GM23338 (cell line): ENCODE measurements at regions not wholly inside any gene's neighbourhood (a gene's known extent, or its start where the extent isn't known, plus 50 kb on each side); places are given as distances from the start of the nearest gene placed in this dataset.

Experiments
- ATAC-seq: fragments of 200-7000 bp; cut with Tn5 transposase; 3 replicates; pipeline ENCODE4 v1.9.1; 2020
- DNase-seq: peaks from one replicate; pipeline ENCODE4 v3.0.0-alpha.2; 2015; ENCODE audit warnings: low spot score
- H2AFZ ChIP-seq: fragments of 200-600 bp; sonication (generic); 2 replicates; pipeline ENCODE4 v1.8.0; 2016; ENCODE audit warnings: antibody characterized with exemption, mild to moderate bottlenecking, moderate library complexity
- H3F3A ChIP-seq: fragments of 200-600 bp; sonication (generic); replicated peaks from 2 replicates; pipeline ENCODE4 v1.8.0; 2017; ENCODE audit warnings: antibody characterized with exemption, mixed run types, low read depth
- H3K27ac ChIP-seq: fragments of 200-600 bp; sonication (generic); 2 replicates; pipeline ENCODE4 v1.6.1; 2016; ENCODE audit warnings: low read depth
- H3K27me3 ChIP-seq: fragments of 200-600 bp; sonication (generic); 2 replicates; pipeline ENCODE4 v1.8.0; 2016; ENCODE audit warnings: mild to moderate bottlenecking, mixed run types, moderate library complexity; ENCODE audit not compliant: insufficient read depth
- H3K36me3 ChIP-seq: fragments of 200-600 bp; sonication (generic); 2 replicates; pipeline ENCODE4 v1.8.0; 2016; ENCODE audit warnings: mild to moderate bottlenecking; ENCODE audit not compliant: insufficient read depth
- H3K4me1 ChIP-seq: fragments of 200-600 bp; sonication (generic); 2 replicates; pipeline ENCODE4 v1.8.0; 2016; ENCODE audit warnings: mild to moderate bottlenecking, moderate library complexity; ENCODE audit not compliant: insufficient read depth
- H3K4me2 ChIP-seq: fragments of 200-600 bp; sonication (generic); 2 replicates; pipeline ENCODE4 v1.7.1; 2017; ENCODE audit warnings: mixed run types
- H3K4me3 ChIP-seq: fragments of 200-600 bp; sonication (generic); 2 replicates; pipeline ENCODE4 v1.6.1; 2016; ENCODE audit warnings: mixed run types
- H3K79me2 ChIP-seq: fragments of 200-600 bp; sonication (generic); replicated peaks from 2 replicates; pipeline ENCODE4 v1.8.0; 2017; ENCODE audit warnings: mild to moderate bottlenecking; ENCODE audit not compliant: insufficient read depth
- H3K9me2 ChIP-seq: fragments of 200-600 bp; sonication (generic); 2 replicates; pipeline ENCODE4 v1.8.0; 2017; ENCODE audit not compliant: insufficient read depth
- H4K20me1 ChIP-seq: fragments of 200-600 bp; sonication (generic); replicated peaks from 2 replicates; pipeline ENCODE4 v1.8.0; 2017; ENCODE audit warnings: mild to moderate bottlenecking; ENCODE audit not compliant: insufficient read depth
- H3K27ac Mint-ChIP-seq: 2 replicates; pipeline ENCODE4 v1.8.0; 2020; ENCODE audit warnings: inconsistent platforms, mild to moderate bottlenecking, moderate library complexity, mixed read lengths
- H3K27me3 Mint-ChIP-seq: 3 replicates; pipeline ENCODE4 v1.8.0; 2022; ENCODE audit warnings: low read depth, mild to moderate bottlenecking, moderate library complexity, mixed read lengths, inconsistent platforms; ENCODE audit not compliant: insufficient read depth, poor library complexity
- H3K36me3 Mint-ChIP-seq: 3 replicates; pipeline ENCODE4 v1.8.0; 2021; ENCODE audit warnings: low read depth, mild to moderate bottlenecking, inconsistent platforms, moderate library complexity, mixed read lengths
- H3K4me1 Mint-ChIP-seq: 3 replicates; pipeline ENCODE4 v1.8.0; 2020; ENCODE audit warnings: mild to moderate bottlenecking, inconsistent platforms, mixed read lengths
- H3K4me3 Mint-ChIP-seq: 3 replicates; pipeline ENCODE4 v1.8.0; 2021; ENCODE audit warnings: moderate library complexity, mild to moderate bottlenecking, inconsistent platforms, mixed read lengths
- H3K9me3 Mint-ChIP-seq: 3 replicates; pipeline ENCODE4 v1.8.0; 2020; ENCODE audit warnings: moderate library complexity, mild to moderate bottlenecking, inconsistent platforms, mixed read lengths
- CREB1 ChIP-seq: fragments of 250-450 bp; sonication (Bioruptor Pico); IDR thresholded peaks from 2 replicates; pipeline ENCODE4 v1.5.0; 2020; ENCODE audit warnings: low read depth, mild to moderate bottlenecking, moderate library complexity
- EZH2phosphoT487 ChIP-seq: fragments of 200-600 bp; sonication (generic); IDR thresholded peaks from one replicate; pipeline ENCODE4 v1.8.1; 2018; ENCODE audit warnings: antibody characterized with exemption; ENCODE audit not compliant: unreplicated experiment
- NANOG ChIP-seq: IDR thresholded peaks from 2 replicates; pipeline ENCODE4 v1.6.1; 2016; ENCODE audit warnings: antibody characterized with exemption, borderline replicate concordance
- POLR2AphosphoS5 ChIP-seq: IDR thresholded peaks from 2 replicates; pipeline ENCODE4 v1.6.1; 2016; ENCODE audit warnings: antibody characterized with exemption, low read depth
- REST ChIP-seq: IDR thresholded peaks from one replicate; pipeline ENCODE4 v1.6.1; 2018; ENCODE audit warnings: antibody characterized with exemption; ENCODE audit not compliant: unreplicated experiment
- STAT1 ChIP-seq: IDR thresholded peaks from one replicate; pipeline ENCODE4 v1.6.1; 2016; ENCODE audit warnings: antibody characterized with exemption; ENCODE audit not compliant: unreplicated experiment
- TF ChIP-seq, protein P1 (sequence below): fragments of 250-450 bp; sonication (Bioruptor Pico); IDR thresholded peaks from 2 replicates; pipeline ENCODE4 v1.5.0; 2020; ENCODE audit warnings: mild to moderate bottlenecking, moderate library complexity
- TF ChIP-seq, protein P2 (sequence below), 2 experiments: fragments of 200-600 bp in 1 of 2; sonication (generic) in 1 of 2; conservative IDR thresholded peaks; 2 replicates each; pipeline versions ENCODE4 v1.5.1 to v1.6.1; 2016 to 2017; ENCODE audit warnings: antibody characterized with exemption in 2 of 2, low read depth in 2 of 2, mild to moderate bottlenecking in 2 of 2, moderate library complexity in 1 of 2

DNA sequence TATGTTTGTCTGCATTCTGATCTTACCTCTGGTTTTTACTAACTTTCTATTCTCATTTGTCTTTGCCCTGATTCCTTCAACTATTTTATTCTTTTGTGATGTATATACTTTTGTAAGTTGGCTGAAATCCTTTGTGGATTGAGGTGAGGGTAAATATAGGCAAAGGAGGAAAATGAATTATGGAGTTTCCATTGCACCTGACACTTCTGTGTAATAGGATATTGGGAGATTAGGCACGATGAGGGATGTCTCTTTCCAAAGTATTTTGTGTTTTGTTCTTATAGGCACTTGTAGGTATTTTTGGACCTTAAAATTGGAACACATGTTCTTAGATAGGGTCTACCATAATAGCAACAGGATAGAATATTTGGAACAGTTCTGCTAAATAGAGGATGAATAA lies 76.4 kb downstream of the HRH4 start:
- TF ChIP-seq, protein P1, sequence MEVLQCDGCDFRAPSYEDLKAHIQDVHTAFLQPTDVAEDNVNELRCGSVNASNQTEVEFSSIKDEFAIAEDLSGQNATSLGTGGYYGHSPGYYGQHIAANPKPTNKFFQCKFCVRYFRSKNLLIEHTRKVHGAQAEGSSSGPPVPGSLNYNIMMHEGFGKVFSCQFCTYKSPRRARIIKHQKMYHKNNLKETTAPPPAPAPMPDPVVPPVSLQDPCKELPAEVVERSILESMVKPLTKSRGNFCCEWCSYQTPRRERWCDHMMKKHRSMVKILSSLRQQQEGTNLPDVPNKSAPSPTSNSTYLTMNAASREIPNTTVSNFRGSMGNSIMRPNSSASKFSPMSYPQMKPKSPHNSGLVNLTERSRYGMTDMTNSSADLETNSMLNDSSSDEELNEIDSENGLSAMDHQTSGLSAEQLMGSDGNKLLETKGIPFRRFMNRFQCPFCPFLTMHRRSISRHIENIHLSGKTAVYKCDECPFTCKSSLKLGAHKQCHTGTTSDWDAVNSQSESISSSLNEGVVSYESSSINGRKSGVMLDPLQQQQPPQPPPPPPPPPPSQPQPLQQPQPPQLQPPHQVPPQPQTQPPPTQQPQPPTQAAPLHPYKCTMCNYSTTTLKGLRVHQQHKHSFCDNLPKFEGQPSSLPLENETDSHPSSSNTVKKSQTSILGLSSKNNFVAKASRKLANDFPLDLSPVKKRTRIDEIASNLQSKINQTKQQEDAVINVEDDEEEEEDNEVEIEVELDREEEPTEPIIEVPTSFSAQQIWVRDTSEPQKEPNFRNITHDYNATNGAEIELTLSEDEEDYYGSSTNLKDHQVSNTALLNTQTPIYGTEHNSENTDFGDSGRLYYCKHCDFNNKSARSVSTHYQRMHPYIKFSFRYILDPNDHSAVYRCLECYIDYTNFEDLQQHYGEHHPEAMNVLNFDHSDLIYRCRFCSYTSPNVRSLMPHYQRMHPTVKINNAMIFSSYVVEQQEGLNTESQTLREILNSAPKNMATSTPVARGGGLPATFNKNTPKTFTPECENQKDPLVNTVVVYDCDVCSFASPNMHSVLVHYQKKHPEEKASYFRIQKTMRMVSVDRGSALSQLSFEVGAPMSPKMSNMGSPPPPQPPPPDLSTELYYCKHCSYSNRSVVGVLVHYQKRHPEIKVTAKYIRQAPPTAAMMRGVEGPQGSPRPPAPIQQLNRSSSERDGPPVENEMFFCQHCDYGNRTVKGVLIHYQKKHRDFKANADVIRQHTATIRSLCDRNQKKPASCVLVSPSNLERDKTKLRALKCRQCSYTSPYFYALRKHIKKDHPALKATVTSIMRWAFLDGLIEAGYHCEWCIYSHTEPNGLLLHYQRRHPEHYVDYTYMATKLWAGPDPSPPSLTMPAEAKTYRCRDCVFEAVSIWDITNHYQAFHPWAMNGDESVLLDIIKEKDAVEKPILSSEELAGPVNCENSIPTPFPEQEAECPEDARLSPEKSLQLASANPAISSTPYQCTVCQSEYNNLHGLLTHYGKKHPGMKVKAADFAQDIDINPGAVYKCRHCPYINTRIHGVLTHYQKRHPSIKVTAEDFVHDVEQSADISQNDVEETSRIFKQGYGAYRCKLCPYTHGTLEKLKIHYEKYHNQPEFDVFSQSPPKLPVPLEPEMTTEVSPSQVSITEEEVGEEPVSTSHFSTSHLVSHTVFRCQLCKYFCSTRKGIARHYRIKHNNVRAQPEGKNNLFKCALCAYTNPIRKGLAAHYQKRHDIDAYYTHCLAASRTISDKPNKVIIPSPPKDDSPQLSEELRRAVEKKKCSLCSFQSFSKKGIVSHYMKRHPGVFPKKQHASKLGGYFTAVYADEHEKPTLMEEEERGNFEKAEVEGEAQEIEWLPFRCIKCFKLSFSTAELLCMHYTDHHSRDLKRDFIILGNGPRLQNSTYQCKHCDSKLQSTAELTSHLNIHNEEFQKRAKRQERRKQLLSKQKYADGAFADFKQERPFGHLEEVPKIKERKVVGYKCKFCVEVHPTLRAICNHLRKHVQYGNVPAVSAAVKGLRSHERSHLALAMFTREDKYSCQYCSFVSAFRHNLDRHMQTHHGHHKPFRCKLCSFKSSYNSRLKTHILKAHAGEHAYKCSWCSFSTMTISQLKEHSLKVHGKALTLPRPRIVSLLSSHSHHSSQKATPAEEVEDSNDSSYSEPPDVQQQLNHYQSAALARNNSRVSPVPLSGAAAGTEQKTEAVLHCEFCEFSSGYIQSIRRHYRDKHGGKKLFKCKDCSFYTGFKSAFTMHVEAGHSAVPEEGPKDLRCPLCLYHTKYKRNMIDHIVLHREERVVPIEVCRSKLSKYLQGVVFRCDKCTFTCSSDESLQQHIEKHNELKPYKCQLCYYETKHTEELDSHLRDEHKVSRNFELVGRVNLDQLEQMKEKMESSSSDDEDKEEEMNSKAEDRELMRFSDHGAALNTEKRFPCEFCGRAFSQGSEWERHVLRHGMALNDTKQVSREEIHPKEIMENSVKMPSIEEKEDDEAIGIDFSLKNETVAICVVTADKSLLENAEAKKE (CRISPR knock-in tag), result no peak
- TF ChIP-seq REST, result no peak
- TF ChIP-seq POLR2AphosphoS5, result no peak
- no peak for TF ChIP-seq EZH2phosphoT487
- no peak for TF ChIP-seq NANOG
- TF ChIP-seq, protein P2, sequence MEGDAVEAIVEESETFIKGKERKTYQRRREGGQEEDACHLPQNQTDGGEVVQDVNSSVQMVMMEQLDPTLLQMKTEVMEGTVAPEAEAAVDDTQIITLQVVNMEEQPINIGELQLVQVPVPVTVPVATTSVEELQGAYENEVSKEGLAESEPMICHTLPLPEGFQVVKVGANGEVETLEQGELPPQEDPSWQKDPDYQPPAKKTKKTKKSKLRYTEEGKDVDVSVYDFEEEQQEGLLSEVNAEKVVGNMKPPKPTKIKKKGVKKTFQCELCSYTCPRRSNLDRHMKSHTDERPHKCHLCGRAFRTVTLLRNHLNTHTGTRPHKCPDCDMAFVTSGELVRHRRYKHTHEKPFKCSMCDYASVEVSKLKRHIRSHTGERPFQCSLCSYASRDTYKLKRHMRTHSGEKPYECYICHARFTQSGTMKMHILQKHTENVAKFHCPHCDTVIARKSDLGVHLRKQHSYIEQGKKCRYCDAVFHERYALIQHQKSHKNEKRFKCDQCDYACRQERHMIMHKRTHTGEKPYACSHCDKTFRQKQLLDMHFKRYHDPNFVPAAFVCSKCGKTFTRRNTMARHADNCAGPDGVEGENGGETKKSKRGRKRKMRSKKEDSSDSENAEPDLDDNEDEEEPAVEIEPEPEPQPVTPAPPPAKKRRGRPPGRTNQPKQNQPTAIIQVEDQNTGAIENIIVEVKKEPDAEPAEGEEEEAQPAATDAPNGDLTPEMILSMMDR (conservative IDR thresholded peaks at IDR 0.05; ENCODE audit: low read depth in 2 of 2), result no peak
- TF ChIP-seq CREB1 (CRISPR knock-in tag), result no peak
- TF ChIP-seq STAT1, result no peak
- DNase-seq, result no peak
- no peaks in the 10 kb centered on the region for H3K27me3 Mint-ChIP-seq
- no peaks in the 10 kb centered on the region; the same call in 2 of the 3 replicates for H3K9me3 Mint-ChIP-seq
- ATAC-seq, result no peak
- Histone ChIP-seq H3K4me1 (0 out of 2 replicates have a peak, but pooled peaks cover 3% of the 10 kb centered on the region), H3K9me2 (0 out of 2 replicates have a peak, but pooled peaks cover 9% of the 10 kb centered on the region), H3K36me3 (no peaks in the 10 kb centered on the region), H3F3A (no peaks in the 10 kb centered on the region), H3K4me2 (no peak overlapping the region), H4K20me1 (no peaks in the 10 kb centered on the region), H2AFZ (no peak overlapping the region), H3K27ac (no peak overlapping the region), H3K4me3 (no peak overlapping the region), H3K27me3 (no peaks in the 10 kb centered on the region), H3K79me2 (no peaks in the 10 kb centered on the region)
- no peak overlapping the region for H3K4me3 Mint-ChIP-seq
- H3K27ac Mint-ChIP-seq, result no peak overlapping the region
- H3K4me1 Mint-ChIP-seq, result 0 out of 3 replicates have a peak, but pooled peaks cover 5% of the 10 kb centered on the region
- no peaks in the 10 kb centered on the region for H3K36me3 Mint-ChIP-seq
